ENCODE measurements at regions not wholly inside any gene's neighbourhood (a gene's known extent, or its start where the extent isn't known, plus 50 kb on each side); places are given as distances from the start of the nearest gene placed in this dataset.

DNA sequence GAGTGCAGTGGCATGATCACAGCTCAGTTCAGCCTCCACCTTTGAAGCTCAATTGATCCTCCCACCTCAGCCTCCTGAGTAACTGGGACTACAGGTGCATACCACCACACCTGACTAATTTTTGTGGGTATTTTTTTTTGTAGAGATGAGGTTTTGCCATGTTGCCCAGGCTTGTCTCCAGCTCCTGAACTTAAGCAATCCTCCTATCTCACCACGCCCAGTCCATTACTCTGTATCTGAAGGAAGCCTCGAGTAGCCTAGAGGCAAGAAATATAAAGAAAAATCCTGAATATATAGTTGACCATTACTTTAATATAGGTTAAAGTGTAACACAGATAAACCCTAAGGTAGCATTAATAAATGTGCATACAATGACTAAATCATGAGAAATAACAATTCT lies 686.8 kb upstream of the PIK3C3 start:
- Mint-ChIP-seq H3K27me3 (no peaks in the 10 kb centered on the region), H3K4me3 (no peak overlapping the region), H3K27ac (no peak overlapping the region), H3K4me1 (no peaks in the 10 kb centered on the region), H3K9me3 (ENCODE audit: low read depth) (peaks cover 11% of the 10 kb centered on the region), H3K36me3 (ENCODE audit: low read depth) (no peaks in the 10 kb centered on the region)
- intact Hi-C loops (cut with DNase I, micrococcal nuclease) = no loop called here
- DNase-seq = no peak
- ChIA-PET POLR2A (no interaction called here), CTCF (no interaction called here)
- ATAC-seq = no peak

DNA sequence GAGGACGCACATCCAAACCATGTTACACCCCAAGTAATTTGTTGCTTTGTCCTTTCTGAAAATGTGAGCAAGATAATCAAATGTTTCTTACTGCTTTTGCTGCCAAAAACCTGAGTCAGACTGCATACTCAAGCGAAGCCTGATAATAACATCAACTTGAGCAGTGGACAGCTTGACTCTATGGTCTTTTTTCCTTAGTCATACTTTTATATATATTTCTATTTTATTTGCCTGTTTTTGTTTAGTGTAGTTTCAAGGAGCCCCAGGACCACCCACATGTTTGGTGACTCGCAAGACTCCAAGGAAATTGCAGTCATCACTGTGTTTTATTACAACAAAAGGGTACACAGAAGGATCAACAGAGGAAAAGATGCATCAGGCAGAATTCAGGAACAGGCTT lies 688.4 kb upstream of the PIK3C3 start:
- no peak overlapping the region for H3K27ac Mint-ChIP-seq
- peaks cover 13% of the 10 kb centered on the region for H3K9me3 Mint-ChIP-seq (ENCODE audit: low read depth)
- CTCF ChIA-PET = no interaction called here
- H3K4me3 Mint-ChIP-seq = no peak overlapping the region
- POLR2A ChIA-PET = no interaction called here
- DNase-seq (no peak), ATAC-seq (no peak)
- no peaks in the 10 kb centered on the region for H3K36me3 Mint-ChIP-seq (ENCODE audit: low read depth)
- H3K4me1 Mint-ChIP-seq = no peaks in the 10 kb centered on the region
- intact Hi-C loops (cut with DNase I, micrococcal nuclease) = no loop called here
- H3K27me3 Mint-ChIP-seq = no peaks in the 10 kb centered on the region

DNA sequence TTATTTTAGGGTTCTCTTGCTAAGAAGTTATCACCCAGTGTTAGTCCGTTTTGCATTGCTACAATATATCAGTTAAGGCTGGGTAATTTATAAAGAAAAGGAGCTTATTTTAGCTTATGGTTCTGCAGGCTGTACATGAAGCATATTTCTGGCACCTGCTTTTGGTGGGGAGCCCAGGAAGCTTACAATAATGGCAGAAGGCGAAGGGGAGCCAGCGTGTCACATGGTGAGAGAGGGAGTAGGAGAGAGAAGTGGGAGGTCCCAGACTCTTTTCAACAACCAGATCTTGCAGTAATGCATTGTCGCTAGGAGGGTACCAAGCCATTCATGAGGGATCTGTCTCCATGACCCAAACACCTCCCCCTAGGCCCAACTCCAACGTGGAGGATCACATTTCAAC lies 688.8 kb upstream of the PIK3C3 start:
- no peak for DNase-seq
- intact Hi-C loops (cut with DNase I, micrococcal nuclease) = no loop called here
- H3K36me3 Mint-ChIP-seq (ENCODE audit: low read depth) = no peaks in the 10 kb centered on the region
- peaks cover 12% of the 10 kb centered on the region for H3K9me3 Mint-ChIP-seq (ENCODE audit: low read depth)
- H3K4me1 Mint-ChIP-seq = no peaks in the 10 kb centered on the region
- no peak for ATAC-seq
- no peak overlapping the region for H3K4me3 Mint-ChIP-seq
- H3K27ac Mint-ChIP-seq = no peak overlapping the region
- ChIA-PET CTCF (no interaction called here), POLR2A (no interaction called here)
- H3K27me3 Mint-ChIP-seq = no peaks in the 10 kb centered on the region

DNA sequence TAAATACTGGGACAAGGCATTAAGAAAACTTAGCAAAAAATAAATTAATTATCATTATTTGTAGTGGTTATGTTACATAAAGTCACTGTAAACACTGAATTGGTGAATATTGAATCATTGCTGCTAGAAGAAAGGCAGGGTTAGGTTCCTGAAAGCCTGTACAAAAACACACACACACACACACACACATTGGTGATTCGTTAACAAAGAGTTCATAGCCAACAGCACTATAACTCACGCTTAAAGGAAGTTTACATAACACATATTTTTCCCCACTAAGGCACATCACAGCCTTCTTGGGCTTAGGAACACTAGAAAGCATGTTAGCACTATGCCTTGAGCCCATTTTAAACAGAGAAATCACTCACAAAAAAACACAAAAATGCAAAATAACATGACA lies 690.0 kb upstream of the PIK3C3 start:
- intact Hi-C loops (cut with DNase I, micrococcal nuclease) = no loop called here
- Mint-ChIP-seq H3K4me1 (no peaks in the 10 kb centered on the region), H3K27me3 (no peaks in the 10 kb centered on the region), H3K4me3 (no peak overlapping the region), H3K36me3 (ENCODE audit: low read depth) (no peaks in the 10 kb centered on the region), H3K9me3 (ENCODE audit: low read depth) (peaks cover 7% of the 10 kb centered on the region), H3K27ac (no peak overlapping the region)
- ChIA-PET CTCF (no interaction called here), POLR2A (no interaction called here)
- no peak for ATAC-seq
- DNase-seq = no peak

DNA sequence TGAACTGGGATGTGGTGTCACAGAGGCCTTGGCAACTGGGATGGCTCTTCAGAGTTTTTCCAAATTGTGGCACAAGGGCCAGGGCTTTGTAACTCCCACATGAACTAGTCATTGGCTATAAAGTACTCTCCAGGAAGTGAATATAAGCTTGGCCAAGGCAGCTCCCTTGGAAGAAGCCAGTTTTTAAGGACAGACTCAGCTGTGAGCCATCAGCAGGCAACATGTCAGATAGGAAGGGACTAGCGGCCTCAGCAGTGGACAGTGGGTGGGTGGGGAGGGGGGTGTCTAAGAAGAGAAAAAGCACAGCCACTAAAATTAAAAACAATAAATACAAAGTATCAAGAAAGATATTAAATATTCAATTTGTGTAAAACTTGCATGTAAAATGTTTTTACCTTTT lies 691.1 kb upstream of the PIK3C3 start:
- POLR2A ChIA-PET = no interaction called here
- H3K4me1 Mint-ChIP-seq = no peaks in the 10 kb centered on the region

DNA sequence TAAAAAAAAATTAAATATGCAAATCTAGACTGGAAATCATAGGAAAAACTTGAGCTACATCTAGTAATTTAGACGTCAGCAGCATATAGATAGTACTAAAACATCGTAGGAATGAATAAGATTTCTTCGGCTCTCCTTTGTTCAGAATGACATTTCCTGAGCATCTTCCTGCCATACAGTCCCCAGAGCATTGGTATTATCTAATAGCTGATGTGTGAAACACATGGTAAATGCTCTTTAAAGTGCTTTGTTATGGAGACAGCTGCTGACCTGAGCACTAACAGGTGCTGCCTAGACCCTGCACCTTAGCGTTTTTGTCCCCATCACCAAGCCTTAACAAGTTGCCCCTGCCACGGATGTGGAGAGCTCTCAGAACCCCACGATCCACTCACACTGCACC lies 692.3 kb upstream of the PIK3C3 start:
- Mint-ChIP-seq H3K27me3 (no peaks in the 10 kb centered on the region), H3K9me3 (ENCODE audit: low read depth) (peaks cover 5% of the 10 kb centered on the region), H3K36me3 (ENCODE audit: low read depth) (no peaks in the 10 kb centered on the region), H3K4me1 (no peaks in the 10 kb centered on the region), H3K4me3 (no peak overlapping the region), H3K27ac (no peak overlapping the region)
- no peak for DNase-seq
- no peak for ATAC-seq
- CTCF ChIA-PET = interaction anchor here (0.6 kb wide), 1 partner anchor 20 kb away, joined by 3 read pairs; no protein-coding TSS in a partner anchor
- intact Hi-C loops (cut with DNase I, micrococcal nuclease) = no loop called here
- POLR2A ChIA-PET = no interaction called here

More for the DNA sequence above, 691.1 kb upstream of the PIK3C3 start:
- ATAC-seq = no peak
- intact Hi-C loops (cut with DNase I, micrococcal nuclease) = no loop called here
- H3K9me3 Mint-ChIP-seq (ENCODE audit: low read depth) = peaks cover 5% of the 10 kb centered on the region
- CTCF ChIA-PET = no interaction called here
- H3K27ac Mint-ChIP-seq = no peak overlapping the region
- H3K36me3 Mint-ChIP-seq (ENCODE audit: low read depth) = no peaks in the 10 kb centered on the region
- DNase-seq = no peak
- no peak overlapping the region for H3K4me3 Mint-ChIP-seq
- no peaks in the 10 kb centered on the region for H3K27me3 Mint-ChIP-seq

DNA sequence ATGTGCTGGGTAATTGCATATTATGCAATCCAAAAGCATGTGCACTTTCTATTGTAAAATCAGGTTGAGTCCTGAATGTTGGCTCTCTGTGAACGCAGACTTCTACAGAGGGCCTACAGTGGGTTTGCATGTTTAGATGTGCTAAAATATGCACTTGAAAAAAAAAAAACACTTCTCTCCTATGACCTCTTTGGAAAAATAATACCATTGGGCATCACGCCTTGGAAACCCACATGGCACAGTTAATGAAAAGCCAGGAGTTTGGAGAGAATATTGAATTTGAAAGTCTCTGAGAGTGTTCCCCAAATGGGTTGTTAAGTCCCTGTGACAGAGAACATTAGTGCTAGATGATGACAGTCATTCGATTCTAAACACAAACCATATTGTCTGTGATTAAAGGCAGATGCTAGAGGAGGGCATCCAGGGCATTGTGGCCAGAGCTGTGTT lies 710.4 kb upstream of the PIK3C3 start:
- POLR2A ChIA-PET = no interaction called here
- DNase-seq (no peak), ATAC-seq (no peak)
- no peak overlapping the region for H3K27ac Mint-ChIP-seq
- peaks cover 14% of the 10 kb centered on the region for H3K9me3 Mint-ChIP-seq (ENCODE audit: low read depth)
- no peaks in the 10 kb centered on the region for H3K27me3 Mint-ChIP-seq
- no peak overlapping the region for H3K4me3 Mint-ChIP-seq
- H3K36me3 Mint-ChIP-seq (ENCODE audit: low read depth) = no peaks in the 10 kb centered on the region
- CTCF ChIA-PET = interaction anchor here (0.5 kb wide), 1 partner anchor 685 kb away, joined by 4 read pairs; no protein-coding TSS in a partner anchor
- H3K4me1 Mint-ChIP-seq = no peaks in the 10 kb centered on the region
- intact Hi-C loops (cut with DNase I, micrococcal nuclease) = no loop called here

DNA sequence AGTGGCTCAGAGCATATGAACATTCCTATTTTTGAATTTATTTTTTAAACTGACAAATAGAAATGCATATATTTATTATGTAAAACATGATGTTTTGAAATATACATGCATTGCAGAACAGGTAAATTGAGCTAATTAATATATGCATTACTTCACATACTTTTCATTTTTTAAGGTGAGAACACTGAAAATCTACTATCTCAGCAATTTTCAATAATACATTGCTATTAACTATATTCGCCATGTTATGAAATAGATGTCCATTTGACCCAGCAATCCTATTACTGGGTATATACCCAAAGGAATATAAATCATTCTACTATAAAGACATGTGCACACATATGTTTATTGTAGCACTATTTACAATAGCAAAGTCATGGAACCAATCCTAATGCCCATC lies 717.7 kb upstream of the PIK3C3 start:
- no peaks in the 10 kb centered on the region for H3K36me3 Mint-ChIP-seq (ENCODE audit: low read depth)
- ATAC-seq (no peak), DNase-seq (no peak)
- ChIA-PET POLR2A (no interaction called here), CTCF (no interaction called here)
- H3K27ac Mint-ChIP-seq = no peak overlapping the region
- H3K27me3 Mint-ChIP-seq = no peaks in the 10 kb centered on the region
- H3K4me1 Mint-ChIP-seq = no peaks in the 10 kb centered on the region
- intact Hi-C loops (cut with DNase I, micrococcal nuclease) = no loop called here
- H3K4me3 Mint-ChIP-seq = no peak overlapping the region
- H3K9me3 Mint-ChIP-seq (ENCODE audit: low read depth) = peaks cover 9% of the 10 kb centered on the region

DNA sequence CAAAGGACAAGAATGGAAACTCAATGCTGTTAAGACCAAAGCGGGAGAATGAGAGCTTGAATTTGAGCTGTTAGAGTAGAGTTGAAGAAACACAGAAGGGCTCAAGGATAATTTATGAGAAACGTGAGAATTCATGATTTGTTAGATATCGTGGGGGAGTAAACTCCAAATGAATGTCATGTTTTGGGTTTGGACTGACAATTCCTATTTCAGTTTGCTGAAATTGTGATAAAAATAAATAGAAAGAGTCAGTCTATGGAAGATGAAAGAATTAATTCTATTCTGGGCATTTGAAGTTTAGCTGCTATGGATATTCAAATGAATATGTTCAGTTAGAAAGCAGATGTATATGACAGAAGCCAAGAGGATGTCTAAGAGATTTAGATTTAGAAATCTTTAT lies 723.4 kb upstream of the PIK3C3 start:
- ATAC-seq (no peak), DNase-seq (no peak)
- Mint-ChIP-seq H3K4me1 (no peaks in the 10 kb centered on the region), H3K27me3 (no peaks in the 10 kb centered on the region), H3K36me3 (ENCODE audit: low read depth) (no peaks in the 10 kb centered on the region), H3K9me3 (ENCODE audit: low read depth) (peaks cover 8% of the 10 kb centered on the region), H3K4me3 (no peak overlapping the region), H3K27ac (no peak overlapping the region)
- ChIA-PET CTCF (no interaction called here), POLR2A (no interaction called here)
- intact Hi-C loops (cut with DNase I, micrococcal nuclease) = no loop called here

DNA sequence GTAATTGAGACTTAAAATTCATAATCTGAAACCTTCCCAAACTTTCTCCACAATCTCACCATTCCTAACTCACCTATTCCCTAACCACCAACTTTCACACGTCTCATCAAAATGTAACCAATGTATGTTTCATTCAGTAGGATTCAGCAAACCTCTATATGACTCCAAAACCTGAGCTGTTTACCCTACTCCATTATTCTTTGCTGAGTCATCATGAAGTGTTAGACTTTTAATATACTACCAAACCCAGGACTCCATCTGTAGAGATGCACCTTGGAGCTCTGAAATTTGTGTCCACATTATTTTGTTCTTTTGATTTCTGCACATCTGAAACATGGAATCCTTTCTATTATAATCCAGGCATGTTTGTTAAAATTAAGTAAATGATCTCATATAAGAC lies 727.0 kb upstream of the PIK3C3 start:
- ChIA-PET POLR2A (no interaction called here), CTCF (no interaction called here)
- ATAC-seq (no peak), DNase-seq (no peak)
- H3K27me3 Mint-ChIP-seq = no peaks in the 10 kb centered on the region
- H3K27ac Mint-ChIP-seq = no peak overlapping the region
- no peak overlapping the region for H3K4me3 Mint-ChIP-seq
- no peaks in the 10 kb centered on the region for H3K4me1 Mint-ChIP-seq
- peaks cover 16% of the 10 kb centered on the region for H3K9me3 Mint-ChIP-seq (ENCODE audit: low read depth)
- intact Hi-C loops (cut with DNase I, micrococcal nuclease) = no loop called here
- H3K36me3 Mint-ChIP-seq (ENCODE audit: low read depth) = no peaks in the 10 kb centered on the region

DNA sequence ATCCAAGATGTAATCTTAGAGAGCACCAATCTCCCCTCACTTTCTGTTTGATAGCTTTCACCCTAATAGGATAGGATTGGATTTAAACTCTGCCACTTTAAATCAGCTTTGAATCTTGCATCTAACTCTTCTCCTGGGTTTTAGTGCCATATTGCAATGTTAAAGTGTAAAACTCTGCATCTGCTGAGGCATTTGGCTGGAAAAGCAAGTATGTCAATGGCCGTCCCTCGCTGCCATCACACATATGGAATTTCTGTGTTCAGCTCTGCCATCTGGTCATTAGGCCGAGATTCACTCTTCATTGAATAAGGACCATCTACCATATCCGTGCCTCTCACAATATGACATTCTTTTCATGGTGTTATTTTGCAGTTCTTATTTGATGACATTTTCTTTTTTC lies 728.1 kb upstream of the PIK3C3 start:
- Mint-ChIP-seq H3K27me3 (no peaks in the 10 kb centered on the region), H3K27ac (no peak overlapping the region), H3K4me1 (no peaks in the 10 kb centered on the region), H3K9me3 (ENCODE audit: low read depth) (peaks cover 20% of the 10 kb centered on the region), H3K36me3 (ENCODE audit: low read depth) (no peaks in the 10 kb centered on the region), H3K4me3 (no peak overlapping the region)
- DNase-seq (no peak), ATAC-seq (no peak)
- intact Hi-C loops (cut with DNase I, micrococcal nuclease) = no loop called here
- ChIA-PET CTCF (no interaction called here), POLR2A (no interaction called here)

DNA sequence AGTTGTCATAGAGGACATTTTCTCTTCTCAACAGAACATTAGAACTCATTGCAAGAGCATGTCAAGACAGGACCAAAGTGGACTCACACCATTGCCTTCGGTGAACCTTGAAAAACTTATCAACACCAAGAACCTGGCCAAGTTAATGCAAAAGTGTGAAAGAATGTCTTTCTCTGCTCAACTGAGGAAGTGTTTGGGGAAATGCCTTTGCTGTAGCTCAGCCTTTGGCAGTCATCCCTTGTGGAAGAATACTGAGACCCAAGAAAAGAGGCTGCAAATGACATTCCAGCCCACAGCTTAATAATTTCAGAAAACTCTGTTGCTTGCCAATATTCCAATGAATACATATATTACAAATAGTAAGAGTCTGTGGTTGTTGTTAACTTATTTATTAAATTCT lies 728.8 kb upstream of the PIK3C3 start:
- Mint-ChIP-seq H3K4me3 (no peak overlapping the region), H3K9me3 (ENCODE audit: low read depth) (peaks cover 20% of the 10 kb centered on the region), H3K4me1 (no peaks in the 10 kb centered on the region), H3K27ac (no peak overlapping the region), H3K36me3 (ENCODE audit: low read depth) (no peaks in the 10 kb centered on the region), H3K27me3 (no peaks in the 10 kb centered on the region)
- ATAC-seq = no peak
- ChIA-PET CTCF (no interaction called here), POLR2A (no interaction called here)
- intact Hi-C loops (cut with DNase I, micrococcal nuclease) = no loop called here
- DNase-seq = no peak

DNA sequence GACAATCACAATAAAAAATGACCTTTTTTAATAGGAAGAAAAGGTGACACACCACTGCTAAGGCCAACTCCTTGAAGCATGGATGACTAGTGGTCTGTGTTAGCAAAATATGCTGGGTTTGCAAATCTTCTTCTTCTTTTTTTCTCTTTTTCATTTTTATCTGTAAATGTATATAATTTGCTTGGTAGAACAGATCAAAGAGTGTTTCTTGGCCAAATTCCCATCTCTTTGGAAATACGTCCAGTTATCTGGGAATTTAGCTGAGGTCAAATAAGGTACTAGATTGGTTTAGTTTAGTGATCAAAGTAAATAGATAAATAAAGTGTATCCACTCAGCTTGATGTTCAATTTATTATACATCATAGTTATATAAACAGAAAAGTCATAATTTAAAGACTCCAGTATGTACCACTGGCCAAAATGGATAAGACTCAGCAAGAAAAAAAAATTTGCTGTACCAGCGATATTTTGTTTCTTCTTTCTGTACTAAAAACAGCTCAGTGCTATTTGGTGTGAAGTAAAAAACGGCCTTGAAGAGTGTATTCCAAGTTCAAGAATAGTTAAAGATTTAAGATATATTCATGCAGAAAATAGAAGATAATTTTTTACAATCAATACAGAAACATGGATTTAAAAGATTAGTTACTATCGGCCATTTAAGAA lies 738.6 kb upstream of the PIK3C3 start:
- ChIA-PET CTCF (no interaction called here), POLR2A (no interaction called here)
- ATAC-seq (no peak), DNase-seq (no peak)
- Mint-ChIP-seq H3K36me3 (ENCODE audit: low read depth) (no peaks in the 10 kb centered on the region), H3K4me1 (no peaks in the 10 kb centered on the region), H3K9me3 (ENCODE audit: low read depth) (peaks cover 9% of the 10 kb centered on the region), H3K4me3 (no peak overlapping the region), H3K27ac (no peak overlapping the region), H3K27me3 (no peaks in the 10 kb centered on the region)
- intact Hi-C loops (cut with DNase I, micrococcal nuclease) = no loop called here

Measured in activated CD4-positive, alpha-beta T cell treated with anti-CD3 and anti-CD28 coated beads for 36 hours (primary cell).